ENCODE measurements at regions not wholly inside any gene's neighbourhood (a gene's known extent, or its start where the extent isn't known, plus 50 kb on each side); places are given as distances from the start of the nearest gene placed in this dataset.

DNA sequence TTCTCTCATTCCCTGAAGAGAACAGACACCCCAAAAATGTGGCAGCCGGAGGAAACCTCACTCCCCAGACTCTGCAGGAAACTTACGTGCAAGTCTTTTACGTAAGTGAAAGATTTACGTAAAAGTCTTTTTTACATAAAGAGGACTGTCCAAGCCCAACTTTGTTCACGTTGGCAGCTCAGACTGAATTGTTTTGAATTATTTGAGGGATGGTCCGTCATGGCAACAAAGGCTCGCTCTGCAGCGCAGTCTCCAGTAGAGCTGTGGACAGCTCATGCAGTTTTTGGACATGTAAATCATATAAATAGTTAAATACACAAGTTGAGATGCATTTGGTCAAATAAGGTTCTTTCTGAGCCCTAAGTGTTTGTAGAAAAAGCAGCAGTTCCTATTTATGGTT lies 394.8 kb downstream of the QKI start:
- DNase-seq (ENCODE audit: low spot score), result no peak
- ATAC-seq, result no peak

DNA sequence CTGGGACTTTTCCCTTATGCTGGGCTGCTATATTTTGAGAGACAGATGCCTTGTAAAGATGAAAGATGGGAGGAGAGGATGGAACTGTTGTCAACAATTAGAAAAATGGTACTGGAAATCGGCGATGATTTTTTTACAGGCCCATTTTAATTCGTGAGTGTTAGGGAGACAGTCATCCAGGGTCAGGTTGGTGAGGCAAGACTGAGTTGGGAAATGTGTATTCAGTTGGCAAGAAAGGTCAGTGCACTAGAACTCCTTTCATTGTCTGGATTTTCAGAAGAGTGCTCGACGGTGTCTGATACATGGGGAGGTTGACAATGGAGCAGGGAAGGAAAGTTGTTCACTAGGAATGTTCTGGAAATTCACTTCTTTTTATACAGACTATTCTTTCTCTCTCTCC lies 394.4 kb downstream of the QKI start:
- ATAC-seq (peak; percentile 91), DNase-seq (ENCODE audit: low spot score) (peak; percentile 50)

DNA sequence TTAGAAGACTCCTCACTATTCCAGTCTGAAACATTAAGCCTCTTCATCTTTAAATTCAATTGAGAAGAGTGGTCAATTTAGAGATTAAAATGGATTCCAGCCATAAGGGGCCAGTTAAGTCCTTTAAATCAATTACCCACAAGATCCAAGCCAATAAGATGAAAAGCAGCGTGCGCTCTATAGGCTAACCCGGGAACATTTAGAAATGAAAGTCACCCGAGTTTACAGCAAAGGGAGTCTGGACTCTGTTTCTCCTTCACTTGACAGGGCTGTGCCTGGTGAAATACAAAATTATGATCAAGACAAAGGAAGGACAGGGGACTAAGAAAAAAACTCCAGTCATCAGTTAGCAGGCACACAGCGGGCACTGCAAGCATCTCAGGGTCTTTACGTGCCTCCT lies 393.7 kb downstream of the QKI start:
- ATAC-seq (no peak), DNase-seq (ENCODE audit: low spot score) (no peak)

DNA sequence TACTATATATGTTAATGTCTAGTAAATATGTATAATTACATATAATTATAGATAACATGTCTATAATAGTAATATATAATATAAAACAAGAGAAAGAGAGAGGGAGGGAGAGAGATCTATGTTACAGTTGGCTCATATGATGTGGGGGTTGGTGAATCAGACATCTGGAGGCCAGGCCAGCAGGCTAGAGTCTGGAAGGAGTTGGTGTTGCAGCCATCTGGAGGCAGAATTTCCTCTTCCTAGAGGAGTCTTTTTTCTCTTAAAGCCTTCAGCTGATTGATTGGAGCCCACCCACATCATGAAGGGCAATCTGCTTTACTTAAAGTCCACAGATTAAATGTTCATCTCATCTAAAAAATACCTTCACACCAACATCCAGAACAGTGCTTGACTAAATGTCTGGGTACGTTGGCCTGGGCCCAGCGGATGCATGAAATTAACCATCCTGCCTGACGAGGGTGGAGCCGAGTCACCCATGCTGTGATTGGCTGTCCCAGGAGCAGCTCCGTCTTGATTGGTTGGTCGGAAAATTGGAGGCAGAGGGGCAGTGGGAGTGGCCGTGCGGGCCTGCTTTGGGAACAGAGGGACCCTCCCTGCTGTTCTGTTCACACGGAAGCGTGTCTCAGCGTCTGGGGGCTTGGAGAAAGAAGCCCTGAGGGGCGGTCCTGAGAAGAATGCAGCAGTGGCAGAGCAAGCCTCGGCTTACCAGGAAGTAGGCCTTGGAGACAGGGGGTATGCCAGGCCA lies 392.4 kb downstream of the QKI start:
- DNase-seq (ENCODE audit: low spot score) (no peak), ATAC-seq (no peak)

- DNase-seq (ENCODE audit: low spot score) (no peak), ATAC-seq (no peak)
These were observed 390.5 kb downstream of the QKI start for GRCh38 chr6:163804991-163805390.

DNA sequence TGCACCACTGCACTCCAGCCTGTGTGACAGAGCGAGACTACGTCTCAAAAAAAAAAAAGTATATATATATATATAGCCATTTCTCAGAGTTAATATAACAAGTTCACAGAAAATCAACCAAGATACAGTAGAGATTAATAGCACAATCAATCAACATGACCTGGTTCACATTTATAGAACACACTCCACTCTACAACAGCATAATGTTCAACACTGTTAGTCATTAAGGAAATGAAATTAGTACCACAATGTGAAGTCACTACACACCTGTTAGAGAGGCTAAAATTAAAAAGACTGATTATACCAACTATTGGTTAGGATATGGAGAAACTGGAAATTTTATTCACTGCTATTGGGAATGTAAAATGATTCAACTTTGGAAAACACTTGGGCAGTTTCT lies 387.7 kb downstream of the QKI start:
- ATAC-seq (no peak), DNase-seq (ENCODE audit: low spot score) (no peak)

DNA sequence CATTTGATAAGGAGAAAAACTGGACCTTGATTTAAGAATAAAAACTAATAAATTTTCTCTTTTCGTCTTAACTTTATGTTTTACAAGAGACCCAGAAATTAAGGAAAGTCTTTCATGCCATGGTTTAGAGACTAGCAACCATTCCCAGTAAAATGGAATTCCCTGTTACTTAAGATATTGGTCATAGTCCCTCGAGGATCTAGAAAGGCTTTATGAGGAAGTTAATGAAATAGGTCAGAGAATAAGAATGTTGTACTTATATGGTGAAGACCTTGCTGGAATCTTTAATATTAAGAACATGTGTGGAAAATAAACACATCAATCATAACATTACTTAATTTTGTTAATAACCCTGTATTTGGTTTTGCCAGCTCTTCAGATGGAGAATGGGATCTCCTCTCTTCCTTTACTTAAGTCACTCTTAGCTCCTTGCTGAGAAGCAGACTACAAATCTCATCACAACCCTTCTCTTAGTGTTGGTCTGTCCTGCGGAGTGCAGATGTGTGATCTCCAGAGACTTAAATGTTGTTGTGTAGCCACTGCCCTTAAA lies 382.9 kb downstream of the QKI start:
- no peak for ATAC-seq
- DNase-seq (ENCODE audit: low spot score), result no peak

DNA sequence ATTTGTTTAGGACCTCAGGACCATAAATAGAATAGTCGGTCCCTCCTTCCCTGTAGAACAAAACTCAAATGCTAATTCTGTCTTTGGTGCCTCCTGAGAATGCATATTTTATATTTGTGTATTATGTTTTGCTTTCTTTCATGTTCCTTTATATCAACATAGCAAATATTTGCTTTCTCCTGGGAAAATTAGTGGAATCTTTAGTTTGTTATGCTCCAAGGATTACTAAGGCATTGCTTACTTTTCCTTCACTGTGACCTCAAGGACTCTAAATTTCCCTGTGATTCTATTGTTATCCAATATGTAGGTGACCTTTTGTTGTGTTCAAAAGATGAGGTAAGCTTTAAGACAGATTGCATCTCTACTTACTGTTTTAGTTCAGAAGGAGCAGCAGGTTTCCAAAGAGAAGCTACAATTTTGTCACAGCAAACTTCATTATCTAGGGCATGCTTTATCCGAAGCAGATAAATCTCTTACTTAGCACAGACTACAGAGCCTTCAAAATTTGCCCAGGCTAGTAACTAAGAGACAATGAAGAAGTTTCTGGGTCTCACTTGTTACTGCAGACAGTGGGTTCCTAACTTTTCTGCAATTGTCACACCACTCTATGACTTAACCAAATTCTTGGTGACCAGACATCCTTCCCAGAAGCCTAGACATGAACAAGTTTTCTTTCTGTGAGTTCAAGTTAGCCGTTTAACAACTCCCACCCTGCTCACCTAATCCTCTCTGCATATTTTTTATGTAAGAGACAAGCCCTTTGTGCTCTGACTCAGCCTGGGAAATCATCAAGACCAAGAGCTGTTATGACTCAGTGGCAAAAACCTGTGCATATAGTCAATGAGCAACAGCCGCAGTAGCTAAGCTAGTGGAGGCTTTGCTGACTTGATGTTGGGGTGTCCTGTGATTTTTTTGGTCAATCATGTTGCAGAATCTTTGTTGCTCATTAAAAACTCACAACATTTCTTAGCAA lies 378.8 kb downstream of the QKI start:
- DNase-seq (ENCODE audit: low spot score) (no peak), ATAC-seq (no peak)

- no peak for ATAC-seq
- DNase-seq (ENCODE audit: low spot score), result no peak
These were observed 375.8 kb downstream of the QKI start for GRCh38 chr6:163790266-163790840.

- DNase-seq (ENCODE audit: low spot score), result no peak
- ATAC-seq, result no peak
These were observed 374.8 kb downstream of the QKI start for GRCh38 chr6:163789199-163789810.

DNA sequence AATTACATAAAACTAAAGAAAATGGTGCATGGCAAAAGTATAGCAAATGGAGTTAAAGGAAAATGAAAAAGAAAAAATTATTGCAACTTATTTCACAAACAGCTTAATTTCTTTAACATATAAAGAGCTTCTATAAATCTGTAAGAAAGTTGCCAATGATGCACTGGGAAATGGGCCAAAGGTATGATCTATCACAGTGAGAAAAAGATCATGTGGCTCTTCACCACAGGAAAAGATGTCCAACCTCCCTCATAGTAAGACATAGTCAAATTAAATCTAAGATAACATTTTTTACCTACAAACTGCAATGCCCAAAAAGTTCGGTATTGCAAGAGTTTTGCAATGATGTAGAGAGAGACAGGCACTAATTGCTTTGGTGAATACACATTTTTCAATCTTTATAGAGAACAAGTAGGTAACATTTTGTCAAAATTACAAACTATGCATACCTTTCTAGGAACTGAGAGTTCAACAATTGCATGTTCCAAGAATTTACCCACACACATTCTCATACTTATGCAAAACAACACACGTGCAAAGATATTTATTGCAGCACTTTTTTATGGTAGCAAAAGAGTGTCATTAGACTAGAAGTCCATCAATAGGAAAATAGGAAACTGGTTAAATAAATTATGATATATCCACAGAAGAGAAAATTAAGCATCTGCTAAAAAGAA lies 372.6 kb downstream of the QKI start:
- DNase-seq (ENCODE audit: low spot score), result no peak
- ATAC-seq, result no peak

DNA sequence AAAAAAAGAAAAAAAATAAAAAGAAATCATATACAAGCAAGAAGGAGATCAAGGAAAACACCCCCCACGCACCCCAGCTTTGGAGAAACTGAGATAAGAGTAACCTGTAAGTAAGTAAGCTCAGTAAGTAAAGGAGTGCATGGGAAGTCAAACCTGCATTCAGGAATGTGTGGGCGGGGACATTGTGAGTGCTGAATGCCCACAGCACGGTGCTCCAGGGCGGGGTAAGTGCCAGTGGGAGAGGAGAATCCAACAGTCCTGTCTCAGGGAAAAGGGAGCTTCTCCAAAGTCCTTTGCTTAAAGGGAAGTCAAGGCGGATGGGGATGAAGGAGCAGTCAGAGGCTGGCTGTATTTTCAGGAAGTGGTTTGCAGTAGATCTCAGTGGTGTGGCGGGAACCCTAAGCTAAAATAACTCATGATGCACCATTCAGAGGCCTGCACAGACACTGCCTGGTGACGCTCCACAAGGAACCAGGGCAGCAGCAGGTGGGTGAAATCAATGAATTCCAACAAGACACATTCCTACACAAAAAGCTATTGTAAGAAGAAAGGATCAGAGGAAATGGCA lies 368.0 kb downstream of the QKI start:
- ATAC-seq (no peak), DNase-seq (ENCODE audit: low spot score) (no peak)

GRCh38 chr6:163780994-163781393 lies 366.5 kb downstream of the QKI start:
- ATAC-seq, result no peak

DNA sequence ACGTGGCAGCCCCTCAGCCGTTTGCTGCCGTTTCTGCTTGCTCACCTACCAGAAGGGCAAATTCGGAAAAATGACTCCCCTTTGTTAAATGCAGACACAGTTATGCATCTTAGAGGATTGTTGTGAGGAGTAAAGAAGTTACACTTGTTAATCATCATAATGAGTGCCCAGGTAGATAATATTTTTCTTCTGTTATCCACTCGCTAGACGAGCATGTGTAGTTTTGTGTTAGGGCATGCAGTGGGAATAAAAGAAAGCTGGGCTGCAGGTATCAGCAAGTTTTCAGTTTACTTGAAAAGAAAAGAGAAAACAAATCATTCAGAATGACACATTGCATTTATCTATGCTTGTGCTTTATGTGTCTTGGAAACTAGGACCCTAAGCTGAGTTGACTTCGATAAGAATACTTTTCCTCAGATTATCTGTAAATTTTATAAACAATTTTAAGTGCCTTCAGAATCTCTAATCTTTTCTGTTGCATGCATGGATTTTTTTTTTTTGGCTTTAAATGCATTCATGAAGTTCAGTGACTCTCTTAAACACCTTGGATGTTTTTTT lies 365.3 kb downstream of the QKI start:
- DNase-seq (ENCODE audit: low spot score) (no peak), ATAC-seq (no peak)

More at GRCh38 chr6:163780994-163781393, 366.5 kb downstream of the QKI start:
- no peak for DNase-seq (ENCODE audit: low spot score)

DNA sequence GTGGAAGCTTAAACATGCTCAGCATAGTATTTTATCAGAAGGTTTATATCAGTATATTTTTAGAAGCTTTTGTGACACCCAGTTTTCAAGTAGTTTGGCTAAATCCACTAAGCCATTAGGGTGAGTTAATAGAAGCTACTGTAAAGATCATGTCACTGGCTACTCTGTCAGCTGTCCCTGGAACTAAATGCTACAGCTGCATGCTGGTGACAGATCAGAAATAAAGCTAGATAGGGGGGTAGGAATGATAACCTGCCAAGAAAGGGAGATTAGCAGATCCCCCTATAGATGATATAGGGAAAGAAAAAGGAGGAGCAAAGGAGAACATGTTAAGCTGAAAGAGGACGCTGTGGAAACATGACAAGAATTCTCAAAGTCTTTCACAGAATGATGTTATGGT lies 363.2 kb downstream of the QKI start:
- DNase-seq (ENCODE audit: low spot score) (no peak), ATAC-seq (no peak)

DNA sequence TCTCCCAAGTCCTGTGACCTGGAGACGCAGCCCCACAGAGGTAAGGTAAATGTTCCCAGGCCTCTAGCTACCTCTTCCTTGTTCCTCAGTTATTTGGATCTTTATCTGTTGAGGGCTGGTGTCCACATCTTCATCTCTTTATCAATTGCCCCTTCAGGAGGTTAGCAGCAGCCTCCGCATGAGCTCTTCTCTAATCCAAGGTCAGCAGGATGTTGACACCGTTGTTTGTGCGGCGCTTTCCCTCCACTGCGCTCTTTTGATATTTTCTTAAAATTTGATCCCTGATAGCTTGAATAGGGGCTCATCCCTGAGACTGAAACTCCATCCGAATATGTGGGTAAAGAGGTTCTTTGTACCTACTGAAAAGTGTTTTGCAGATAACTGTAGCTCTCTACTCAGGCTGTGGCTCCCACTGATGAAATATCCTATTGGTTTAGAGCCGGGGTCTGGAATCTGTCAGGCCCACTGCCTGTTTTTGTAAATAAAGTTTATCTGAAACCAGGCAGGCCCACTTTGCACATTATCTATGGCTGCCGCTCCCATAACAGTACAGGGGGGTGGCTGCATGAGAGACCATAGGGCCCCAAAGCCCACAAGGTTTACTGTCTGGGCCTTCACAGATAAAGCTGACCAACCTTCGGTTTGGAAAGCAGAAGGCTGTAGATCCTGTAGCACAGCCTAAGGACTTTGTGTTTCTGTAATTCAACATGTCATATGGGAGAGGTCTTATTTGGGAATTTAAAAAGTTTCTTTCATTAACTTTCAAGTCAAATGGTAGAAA lies 362.6 kb downstream of the QKI start:
- DNase-seq (ENCODE audit: low spot score), result no peak
- no peak for ATAC-seq

DNA sequence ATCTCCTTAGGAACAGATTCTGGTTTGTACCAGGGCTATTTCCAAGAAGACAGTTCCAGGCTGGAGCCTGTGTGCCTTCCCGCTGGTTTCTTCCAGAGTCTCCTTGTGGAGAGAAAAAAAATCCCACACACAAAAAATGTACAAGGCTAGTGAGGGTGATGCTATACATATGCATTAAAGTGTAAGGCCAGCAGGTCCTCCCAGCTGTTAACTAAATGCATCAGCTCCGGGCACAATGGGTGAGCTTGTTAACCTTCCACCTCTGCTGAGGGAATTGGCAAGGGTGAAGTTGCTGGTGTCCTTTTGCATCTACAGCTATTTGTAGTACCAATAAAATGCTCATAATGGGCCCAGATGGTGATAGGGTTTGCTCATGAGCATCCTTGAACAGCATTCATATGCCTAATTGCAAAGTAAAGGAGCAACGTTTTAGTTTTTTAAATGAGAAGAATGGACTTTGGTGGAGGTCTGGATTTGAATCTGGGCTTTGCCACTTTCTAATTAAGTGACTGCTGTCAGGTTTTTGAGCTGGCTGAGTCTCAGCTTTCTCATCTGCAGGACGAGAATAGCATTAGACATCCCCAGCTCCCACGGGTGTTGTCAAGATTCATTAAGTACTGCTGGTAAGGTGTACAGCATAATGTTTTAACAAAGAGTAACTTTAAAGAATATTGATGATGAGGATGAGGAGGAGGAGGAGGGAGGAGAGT lies 361.8 kb downstream of the QKI start:
- ATAC-seq (no peak), DNase-seq (ENCODE audit: low spot score) (no peak)

DNA sequence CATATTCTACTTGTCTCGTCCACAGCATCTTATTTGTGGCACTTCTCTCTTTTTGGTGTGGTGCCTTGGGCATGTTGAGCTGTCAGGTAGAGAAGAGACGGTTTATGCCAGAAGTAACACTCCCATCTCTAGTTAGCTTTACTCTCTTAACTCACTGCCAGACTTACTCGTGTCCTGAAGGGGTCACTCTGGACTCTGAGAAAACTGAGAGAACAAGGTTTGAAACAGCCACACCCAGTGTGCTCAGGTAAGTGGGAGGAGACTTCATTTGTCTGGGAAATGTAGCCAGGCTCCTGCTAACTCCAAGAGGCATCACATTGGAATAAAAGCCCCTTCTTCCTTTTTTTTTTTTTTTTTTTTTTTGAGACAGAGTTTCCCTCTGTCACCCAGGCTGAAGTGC lies 360.8 kb downstream of the QKI start:
- no peak for DNase-seq (ENCODE audit: low spot score)
- ATAC-seq, result no peak

Data from left lobe of liver (tissue), 2 donors.